NCI-H2107 treated with DMSO at 0.1 percent for 48 hours (cell line): ENCODE measurements at regions not wholly inside any gene's neighbourhood (a gene's known extent, or its start where the extent isn't known, plus 50 kb on each side); places are given as distances from the start of the nearest gene placed in this dataset.
"Not testable (repeated sequence)": the region's sequence is repeated elsewhere in the genome, so short reads cannot be mapped to it uniquely, and the experiment has no call there.

Experiments
- DNase-seq: peaks from one replicate; lab custom pipeline; 2025; ENCODE audit not compliant: unreplicated experiment; lab: John Stamatoyannopoulos, UW

DNA sequence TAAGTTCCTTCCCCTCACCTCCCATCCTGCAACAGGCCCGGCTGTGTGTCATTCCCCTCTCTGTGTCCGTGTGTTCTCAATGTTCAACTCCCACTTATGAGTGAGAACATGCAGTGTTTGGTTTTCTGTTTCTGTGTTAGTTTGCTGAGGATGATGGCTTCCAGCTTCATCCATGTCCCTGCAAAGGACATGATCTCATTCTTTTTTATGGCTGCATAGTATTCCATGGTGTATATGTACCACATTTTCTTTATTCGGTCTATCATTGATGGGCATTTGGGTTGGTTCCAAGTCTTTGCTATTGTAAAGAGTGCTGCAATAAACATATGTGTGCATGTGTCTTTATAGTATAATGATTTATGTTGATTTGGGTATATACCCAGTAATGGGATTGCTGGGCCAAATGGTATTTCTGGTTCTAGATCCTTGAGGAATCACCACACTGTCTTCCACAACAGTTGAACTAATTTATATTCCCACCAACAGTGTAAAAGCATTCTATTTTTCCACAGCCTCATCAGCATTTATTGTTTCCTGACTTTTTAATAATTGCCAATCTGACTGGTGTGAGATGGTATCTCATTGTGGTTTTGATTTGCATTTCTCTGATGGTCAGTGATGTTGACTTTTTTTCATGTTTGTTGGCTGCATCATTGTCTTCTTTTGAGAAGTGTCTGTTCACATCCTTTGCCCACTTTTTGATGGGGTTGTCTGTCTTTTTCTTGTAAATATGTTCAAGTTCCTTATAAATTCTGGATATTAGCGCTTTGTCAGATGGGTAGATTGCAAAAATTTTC is 174.1 kb upstream of the PHACTR1 start:
- not testable (repeated sequence) for DNase-seq

DNA sequence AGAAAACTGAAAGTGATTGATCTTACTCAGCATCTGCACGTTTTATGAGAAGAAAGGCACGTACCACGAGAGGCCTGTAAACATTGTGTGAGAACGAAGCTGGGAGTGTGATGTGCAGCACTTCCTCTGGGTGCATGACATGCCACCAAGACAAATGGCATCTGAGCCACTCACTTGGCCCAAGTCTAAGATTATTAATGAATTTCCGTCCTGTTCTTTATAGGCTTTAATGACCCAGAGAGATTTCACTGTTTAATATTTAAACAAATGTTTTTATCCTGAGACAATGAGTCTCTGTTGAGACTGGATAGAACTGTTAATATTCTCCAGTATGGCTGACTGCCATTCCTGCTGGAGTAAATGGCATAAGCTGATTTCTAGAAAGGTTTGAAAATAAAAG is 172.6 kb upstream of the PHACTR1 start:
- no peak for DNase-seq

DNA sequence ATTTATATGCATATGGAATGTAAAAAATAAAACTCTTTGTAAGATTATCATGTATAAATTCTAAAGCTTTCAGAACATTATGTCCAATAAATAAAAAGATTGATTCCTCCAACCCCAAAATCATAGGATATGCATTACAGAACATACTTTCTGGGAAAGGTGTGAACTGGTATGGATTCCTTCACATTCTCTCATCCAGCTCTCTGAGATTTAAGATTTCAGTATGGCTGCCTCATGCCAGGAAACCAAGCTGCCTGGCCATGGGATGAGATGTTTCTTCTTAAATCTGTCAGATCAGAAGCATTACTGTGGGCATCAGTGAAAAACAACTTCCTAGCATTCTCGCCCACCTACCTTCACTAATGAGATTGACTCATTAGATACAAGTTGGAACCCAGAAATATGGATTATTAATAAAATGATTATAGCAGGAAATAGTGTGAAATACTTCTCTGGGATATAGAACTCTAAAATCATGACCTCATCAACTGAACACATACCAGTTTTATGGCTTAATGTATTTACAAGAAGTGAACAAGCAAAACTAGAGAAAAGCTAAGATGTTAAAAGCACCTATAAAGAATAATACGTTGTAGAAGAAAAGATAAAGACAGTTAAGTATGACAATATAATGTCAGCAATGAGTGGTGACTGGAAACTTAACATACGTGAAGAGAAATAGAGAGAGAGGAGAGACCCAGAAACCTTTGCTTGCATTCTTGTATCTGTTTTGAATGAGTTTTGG is 171.6 kb upstream of the PHACTR1 start:
- no peak for DNase-seq

DNA sequence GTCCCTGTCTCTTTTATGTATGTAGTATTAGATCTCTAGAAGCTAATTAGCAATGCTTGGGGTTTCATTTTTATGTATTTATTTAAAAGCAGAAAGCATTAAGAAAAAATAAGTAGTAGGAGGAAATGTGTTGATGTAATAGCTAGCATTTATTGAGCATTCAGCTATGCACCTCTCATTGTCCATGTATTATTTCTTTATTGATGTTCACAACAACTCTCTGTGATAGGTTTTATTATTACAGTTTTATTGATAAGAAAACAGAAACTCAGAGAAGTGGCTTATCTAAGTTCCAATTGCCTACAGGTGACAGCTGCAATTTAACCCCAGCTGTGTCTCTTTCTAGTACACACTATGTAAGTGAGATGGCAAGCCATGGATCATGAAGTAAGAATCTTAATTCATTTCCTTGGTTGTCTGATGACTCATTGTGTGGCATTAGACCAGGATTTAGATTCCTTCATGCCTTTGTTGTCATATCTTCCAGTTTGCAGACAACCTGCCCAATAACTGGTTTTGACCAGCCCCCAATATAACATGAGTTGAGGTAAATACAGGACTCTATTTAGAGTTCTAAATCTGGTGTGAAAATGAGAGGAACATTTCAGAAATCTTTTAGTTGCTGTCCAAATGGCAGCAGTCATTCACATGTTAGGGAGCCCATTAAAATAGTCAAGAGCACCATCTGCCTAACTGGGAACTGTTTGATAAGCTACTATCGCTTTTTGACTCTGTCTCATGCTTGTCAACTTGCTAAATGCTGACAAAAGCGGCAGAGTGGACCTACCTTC is 170.8 kb upstream of the PHACTR1 start:
- no peak for DNase-seq

DNA sequence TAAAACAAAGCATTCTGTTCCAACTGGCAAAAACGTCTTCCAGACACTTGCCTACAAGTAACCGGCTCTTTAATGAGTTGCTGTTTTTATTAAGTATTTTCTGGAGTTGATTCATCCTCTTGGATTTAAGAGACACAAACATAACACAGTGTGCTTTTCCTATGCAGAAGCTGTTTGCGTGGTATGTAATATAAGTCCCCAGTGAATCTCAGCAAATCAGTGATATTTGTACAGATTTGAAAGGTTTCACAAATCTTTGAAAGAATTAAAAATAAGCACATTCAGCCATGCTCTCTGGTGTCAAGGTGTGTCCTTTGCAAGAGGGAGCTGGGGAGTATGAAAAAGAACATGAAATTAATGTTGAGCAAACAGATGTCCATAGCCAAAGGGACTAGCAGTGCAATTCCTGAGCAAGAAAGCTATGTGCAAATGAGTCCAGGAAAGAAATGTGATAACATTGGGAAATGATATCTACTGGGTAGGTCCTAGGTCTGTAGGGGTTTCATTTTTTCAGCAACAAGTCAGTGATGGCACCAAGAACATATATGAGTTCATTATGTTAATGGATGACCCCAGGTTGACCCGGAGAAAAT is 170.1 kb upstream of the PHACTR1 start:
- no peak for DNase-seq

DNA sequence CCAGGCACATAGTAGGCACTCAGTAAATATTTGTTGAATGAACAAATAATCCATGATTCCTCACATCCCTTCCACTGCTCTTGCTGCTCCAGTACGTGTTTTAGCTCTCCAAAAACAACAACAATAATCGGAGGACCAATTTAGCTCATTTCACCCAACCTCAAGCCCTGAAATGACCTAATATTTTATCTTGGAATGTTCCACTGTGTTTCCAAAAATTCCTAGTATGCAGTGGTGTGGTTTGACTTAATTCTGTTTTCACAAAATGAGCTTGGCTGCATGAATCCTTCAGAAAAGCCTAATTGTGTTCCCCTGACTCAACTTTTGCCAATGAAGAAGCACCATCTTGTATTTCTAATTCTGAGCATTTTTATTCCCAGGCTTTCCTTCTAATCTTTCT is 168.0 kb upstream of the PHACTR1 start:
- DNase-seq: no peak

DNA sequence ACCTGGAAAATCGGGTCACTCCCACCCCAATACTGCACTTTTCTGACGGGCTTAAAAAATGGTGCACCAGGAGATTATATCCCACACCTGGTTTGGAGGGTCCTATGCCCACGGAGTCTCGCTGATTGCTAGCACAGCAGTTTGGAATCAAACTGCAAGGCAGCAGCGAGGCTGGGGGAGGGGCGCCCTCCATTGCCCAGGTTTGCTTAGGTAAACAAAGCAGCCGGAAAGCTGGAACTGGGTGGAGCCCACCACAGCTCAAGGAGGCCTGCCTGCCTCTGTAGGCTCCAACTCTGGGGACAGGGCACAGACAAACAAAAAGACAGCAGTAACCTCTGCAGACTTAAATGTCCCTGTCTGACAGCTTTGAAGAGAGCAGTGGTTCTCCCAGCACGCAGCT is 167.1 kb upstream of the PHACTR1 start:
- DNase-seq: not testable (repeated sequence)

DNA sequence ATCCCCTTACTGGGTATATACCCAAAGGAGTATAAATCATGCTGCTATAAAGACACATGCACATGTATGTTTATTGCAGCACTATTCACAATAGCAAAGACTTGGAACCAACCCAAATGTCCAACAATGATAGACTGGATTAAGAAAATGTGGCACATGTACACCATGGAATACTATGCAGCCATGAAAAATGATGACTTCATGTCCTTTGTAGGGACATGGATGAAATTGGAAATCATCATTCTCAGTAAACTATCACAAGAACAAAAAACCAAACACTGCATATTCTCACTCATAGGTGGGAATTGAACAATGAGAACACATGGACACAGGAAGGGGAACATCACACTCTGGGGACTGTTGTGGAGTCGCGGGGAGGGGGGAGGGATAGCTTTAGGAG is 161.7 kb upstream of the PHACTR1 start:
- DNase-seq: not testable (repeated sequence)

DNA sequence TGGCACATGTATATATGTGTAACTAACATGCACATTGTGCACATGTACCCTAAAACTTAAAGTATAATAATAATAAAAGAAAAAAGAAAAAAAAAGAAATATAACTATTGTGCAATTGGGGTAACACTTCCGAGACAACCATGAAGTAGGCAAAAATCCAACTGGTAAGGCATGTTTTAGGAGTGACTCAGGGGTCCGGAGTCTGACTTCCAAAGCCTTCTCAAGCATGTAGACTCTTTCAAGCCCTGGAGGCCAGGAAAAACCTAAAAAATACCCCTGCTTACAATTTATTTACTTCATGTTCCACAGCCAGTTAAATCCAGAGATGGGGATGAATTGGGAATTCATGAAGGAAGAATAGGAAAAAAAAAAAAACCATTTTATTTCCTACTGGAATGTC is 161.3 kb upstream of the PHACTR1 start:
- DNase-seq: no peak

DNA sequence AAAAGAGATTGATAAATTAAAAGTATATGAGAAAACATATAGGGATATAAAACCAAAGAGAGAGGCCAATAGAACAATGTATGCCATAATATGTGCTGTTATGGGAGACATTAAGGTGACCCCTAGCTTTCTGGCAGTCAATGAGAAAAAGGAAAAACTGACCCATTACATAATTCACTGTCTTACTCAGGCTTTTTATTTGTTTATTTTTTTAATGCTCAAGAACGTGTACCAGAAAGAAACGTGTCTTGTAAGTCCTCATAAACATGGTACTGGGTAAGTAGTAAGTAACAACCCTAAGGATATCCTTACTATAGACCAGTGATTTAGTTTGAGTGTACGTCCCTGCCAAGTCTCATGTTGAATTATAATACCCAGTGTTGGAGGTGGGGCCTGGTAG is 160.8 kb upstream of the PHACTR1 start:
- no peak for DNase-seq

DNA sequence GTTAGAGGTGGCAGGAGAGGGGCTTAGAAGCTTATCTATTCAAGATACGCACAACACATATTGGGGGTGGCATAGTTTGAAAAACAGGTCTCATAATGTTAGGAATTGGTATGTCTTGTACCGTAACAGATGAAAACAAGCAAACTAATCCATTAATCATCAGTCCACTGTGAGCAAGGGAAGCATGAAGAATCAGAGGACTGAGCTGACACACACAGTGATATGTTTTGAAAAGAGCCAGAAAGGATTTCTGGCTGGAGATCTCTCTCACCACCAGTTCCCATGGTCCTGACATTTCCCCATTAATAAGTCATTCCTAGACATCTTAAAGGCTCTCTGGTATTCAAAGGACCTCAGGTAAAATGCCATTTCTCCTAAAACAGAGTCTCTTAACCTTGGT is 158.8 kb upstream of the PHACTR1 start:
- DNase-seq: no peak

DNA sequence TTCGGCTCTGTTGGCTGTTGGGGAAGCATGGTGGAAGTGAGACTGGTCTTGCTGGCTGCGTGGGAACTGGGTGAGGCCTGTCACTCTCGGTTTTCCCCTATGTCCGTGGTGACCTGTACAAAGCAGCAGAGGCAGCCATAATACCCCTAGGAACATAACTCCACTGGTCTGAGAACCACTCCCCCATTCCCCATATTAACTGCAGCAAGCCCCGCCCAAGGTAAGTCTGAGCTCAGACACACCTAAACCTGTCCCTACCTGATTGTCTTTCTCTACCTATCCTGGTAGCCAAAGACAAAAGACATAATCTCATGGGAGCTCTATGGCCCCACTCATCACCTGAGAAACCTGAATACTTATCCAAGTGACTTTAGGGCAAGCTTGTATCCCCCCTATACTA is 156.3 kb upstream of the PHACTR1 start:
- no peak for DNase-seq

DNA sequence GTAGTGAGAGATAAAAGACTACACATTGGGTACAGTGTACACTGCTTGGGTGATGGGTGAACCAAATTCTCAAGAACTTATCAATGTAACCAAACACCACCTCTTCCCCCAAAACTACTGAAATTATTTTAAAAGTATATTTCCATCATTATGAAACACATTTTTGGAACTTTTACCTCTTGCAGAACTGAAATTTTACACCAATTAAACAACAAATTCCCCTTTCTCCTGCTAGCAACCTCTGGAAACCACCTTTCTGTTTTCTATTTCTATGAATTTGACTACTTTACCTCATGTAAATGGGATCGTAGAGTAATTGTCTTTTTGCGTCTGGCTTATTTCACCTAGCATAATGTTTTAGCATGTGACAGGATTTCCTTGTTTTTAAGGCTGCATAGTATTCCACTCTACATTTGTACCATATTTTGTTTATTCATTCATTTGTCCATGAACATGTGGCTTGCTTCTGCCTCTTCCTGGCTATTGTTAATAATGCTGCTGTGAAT is 149.9 kb upstream of the PHACTR1 start:
- DNase-seq: no peak

DNA sequence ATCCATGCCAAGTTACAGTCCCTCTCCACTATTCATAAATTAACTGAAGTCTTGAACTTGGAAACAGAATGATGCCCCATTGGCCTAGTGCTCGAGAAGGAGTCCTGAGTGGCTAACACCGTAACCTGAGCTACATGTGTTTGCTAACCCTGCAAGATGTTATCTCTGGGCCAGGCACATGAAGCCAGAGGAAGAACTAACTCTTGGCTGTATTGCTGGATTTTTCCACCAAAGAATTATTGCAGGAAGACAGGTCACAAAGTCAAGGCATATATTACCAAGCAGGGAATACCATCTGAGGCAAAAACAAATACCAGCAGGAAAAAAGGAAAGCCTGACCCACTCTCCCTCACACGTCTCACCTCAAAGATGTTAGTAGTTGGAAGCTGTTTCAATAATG is 148.9 kb upstream of the PHACTR1 start:
- DNase-seq: no peak

DNA sequence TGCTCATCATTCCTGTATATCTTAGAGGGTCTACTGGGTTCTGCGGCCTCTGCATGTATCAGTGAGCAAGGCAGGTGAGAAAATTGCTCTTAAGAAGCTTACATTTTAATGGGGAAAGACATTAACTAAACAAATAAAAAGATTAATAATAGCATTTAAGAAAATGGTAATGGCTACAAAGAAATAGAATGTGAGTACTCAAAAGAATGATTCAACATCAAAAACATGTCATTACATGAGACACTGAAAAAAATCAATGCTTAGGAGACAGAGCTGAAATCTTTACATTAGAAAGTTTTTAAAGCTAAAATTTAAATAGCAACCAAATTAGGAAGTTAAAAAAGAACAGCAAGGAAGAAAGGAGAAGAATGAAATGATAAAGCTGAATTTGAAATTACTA is 146.9 kb upstream of the PHACTR1 start:
- DNase-seq: no peak

DNA sequence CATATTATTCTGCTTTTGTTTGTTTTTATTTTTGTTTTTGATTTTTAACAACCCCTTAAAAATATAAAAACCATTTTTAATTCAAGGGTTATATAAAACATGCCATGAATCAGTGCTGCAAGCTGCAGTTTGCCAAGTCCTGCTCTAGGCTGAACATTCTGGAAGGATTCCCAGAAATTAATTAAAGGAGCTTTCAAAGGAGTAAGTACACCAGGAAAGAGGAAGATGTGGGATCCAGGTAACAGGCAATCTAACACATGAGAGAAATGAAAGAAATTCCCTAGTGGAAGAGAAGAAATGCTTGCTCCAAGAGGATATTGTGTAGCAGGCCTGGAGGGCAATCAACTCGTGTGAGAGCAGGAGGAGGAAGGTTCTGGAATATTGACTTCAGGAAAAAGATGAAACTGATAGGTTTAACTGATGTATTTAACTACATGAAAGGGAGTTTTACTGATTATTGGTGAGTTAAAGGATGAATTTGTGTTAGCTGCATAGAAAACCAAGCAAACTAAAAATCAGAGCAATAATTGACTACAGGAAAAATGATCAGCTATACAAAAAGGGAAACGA is 146.0 kb upstream of the PHACTR1 start:
- DNase-seq: no peak

DNA sequence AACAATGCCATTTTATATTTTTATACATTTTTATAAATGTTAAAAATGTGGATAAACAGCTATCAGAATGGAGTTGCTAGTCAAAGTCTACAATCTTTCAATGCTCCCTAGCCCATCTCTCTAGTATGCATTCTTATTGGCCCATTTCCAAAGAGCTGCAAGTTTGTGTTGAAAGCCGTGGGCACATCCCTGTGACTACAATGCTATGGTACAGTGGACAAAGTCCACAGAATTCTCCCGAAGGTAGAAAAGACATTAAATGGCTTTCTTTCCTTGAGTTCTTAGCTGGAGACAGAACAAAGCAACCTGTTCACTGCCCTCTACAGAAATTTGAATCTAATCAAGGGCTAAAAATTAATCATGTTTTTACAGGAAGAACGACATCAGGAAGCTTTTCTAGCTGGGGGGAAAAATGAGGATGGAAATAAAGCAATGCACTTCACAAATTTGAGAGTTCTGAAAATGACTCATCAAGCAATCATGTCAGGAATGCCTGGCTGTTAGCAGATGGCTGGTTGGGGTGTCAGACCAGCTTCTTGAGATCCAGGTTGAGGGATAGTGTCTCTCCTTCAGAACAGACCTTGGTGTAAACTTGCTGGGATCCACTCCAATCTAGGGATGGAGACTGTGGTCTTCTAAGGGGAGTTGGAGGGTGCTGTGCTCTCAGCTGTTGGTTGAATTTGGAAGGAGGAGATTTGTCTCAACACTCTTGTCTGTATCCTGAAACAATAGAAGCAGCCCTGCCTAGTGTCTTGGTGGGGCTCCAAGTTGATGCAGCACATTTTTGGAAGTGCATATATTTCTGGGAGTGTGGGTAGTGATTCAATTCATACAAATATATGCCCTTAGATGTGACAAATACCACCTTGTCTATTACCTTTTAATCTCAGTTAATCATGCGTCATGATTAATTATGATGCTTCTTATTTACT is 143.4 kb upstream of the PHACTR1 start:
- no peak for DNase-seq

DNA sequence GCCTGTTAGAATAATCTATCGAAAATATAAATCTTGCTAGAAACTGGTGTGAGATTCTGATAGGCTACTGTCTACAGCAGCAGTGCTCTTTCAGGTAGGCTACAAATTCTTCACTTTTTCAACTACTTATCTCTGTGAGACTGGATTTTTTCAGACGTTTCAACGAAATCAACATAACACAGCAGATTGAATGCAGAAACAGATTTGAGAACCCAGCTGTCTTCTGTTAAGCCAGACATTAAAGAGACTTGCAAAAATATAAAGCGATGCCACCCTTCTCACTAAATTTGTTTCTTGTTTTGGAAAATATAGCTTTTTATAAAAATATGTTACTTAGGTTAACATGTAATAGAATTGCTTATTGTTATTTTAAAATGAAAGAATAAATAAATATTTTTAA is 140.6 kb upstream of the PHACTR1 start:
- no peak for DNase-seq

DNA sequence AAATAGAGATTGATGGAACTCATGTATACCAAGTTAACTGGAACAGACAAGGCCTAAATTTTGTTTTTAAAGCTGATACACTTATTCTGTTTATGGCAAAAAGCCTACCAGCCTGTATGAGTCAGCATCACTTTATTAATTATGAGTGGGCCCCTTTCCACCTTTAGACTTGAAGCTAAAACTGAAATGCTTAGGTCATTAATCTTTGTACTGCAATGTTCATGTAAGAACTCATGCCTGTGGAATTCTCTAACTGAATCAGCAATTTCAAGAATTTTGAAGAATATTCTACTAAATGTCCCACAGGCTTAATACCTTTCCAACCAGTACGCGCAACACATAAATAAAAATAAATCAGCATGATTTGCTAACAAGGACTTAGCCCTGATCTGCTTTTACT is 140.2 kb upstream of the PHACTR1 start:
- DNase-seq: no peak
